Neural crest cell (in vitro differentiated cells): ENCODE measurements at regions not wholly inside any gene's neighbourhood (a gene's known extent, or its start where the extent isn't known, plus 50 kb on each side); places are given as distances from the start of the nearest gene placed in this dataset.

ENCODE experiments used
- DNase-seq: peaks from one replicate; pipeline ENCODE4 v3.0.0; 2021; ENCODE audit warnings: low read depth, mixed read lengths, low spot score
- H3K27ac Mint-ChIP-seq: one replicate; pipeline ENCODE4 v1.8.0; 2021; ENCODE audit warnings: mild to moderate bottlenecking, mixed read lengths; ENCODE audit not compliant: unreplicated experiment
- H3K27me3 Mint-ChIP-seq: 2 replicates; pipeline ENCODE4 v1.8.0; 2021; ENCODE audit warnings: low read depth, mild to moderate bottlenecking, mixed read lengths
- H3K36me3 Mint-ChIP-seq: 2 replicates; pipeline ENCODE4 v1.8.0; 2021; ENCODE audit warnings: low read depth, mild to moderate bottlenecking, mixed read lengths
- H3K4me1 Mint-ChIP-seq: 2 replicates; pipeline ENCODE4 v1.8.0; 2021; ENCODE audit warnings: mixed read lengths
- H3K4me3 Mint-ChIP-seq: one replicate; pipeline ENCODE4 v1.8.0; 2021; ENCODE audit warnings: mild to moderate bottlenecking, mixed read lengths
- H3K9me3 Mint-ChIP-seq: 2 replicates; pipeline ENCODE4 v1.8.0; 2021; ENCODE audit warnings: mixed read lengths
- TF ChIP-seq, protein P1 (sequence below): fragments of 200-600 bp; sonication (generic); conservative IDR thresholded peaks from 2 replicates; pipeline ENCODE4 v1.5.0; 2021; ENCODE audit warnings: antibody characterized with exemption, mild to moderate bottlenecking

GRCh38 chr15:27668471-27669220 is 430.5 kb downstream of the OCA2 start:
- no peaks in the 10 kb centered on the region for H3K36me3 Mint-ChIP-seq
- H3K4me3 Mint-ChIP-seq: no peak overlapping the region
- TF ChIP-seq, protein P1, sequence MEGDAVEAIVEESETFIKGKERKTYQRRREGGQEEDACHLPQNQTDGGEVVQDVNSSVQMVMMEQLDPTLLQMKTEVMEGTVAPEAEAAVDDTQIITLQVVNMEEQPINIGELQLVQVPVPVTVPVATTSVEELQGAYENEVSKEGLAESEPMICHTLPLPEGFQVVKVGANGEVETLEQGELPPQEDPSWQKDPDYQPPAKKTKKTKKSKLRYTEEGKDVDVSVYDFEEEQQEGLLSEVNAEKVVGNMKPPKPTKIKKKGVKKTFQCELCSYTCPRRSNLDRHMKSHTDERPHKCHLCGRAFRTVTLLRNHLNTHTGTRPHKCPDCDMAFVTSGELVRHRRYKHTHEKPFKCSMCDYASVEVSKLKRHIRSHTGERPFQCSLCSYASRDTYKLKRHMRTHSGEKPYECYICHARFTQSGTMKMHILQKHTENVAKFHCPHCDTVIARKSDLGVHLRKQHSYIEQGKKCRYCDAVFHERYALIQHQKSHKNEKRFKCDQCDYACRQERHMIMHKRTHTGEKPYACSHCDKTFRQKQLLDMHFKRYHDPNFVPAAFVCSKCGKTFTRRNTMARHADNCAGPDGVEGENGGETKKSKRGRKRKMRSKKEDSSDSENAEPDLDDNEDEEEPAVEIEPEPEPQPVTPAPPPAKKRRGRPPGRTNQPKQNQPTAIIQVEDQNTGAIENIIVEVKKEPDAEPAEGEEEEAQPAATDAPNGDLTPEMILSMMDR: no peak
- no peak overlapping the region for H3K27ac Mint-ChIP-seq
- H3K9me3 Mint-ChIP-seq: no peaks in the 10 kb centered on the region
- no peaks in the 10 kb centered on the region for H3K27me3 Mint-ChIP-seq
- peaks cover 16% of the 10 kb centered on the region for H3K4me1 Mint-ChIP-seq
- DNase-seq: no peak

GRCh38 chr15:27665002-27665401 is 434.1 kb downstream of the OCA2 start:
- H3K4me3 Mint-ChIP-seq: no peak overlapping the region

DNA sequence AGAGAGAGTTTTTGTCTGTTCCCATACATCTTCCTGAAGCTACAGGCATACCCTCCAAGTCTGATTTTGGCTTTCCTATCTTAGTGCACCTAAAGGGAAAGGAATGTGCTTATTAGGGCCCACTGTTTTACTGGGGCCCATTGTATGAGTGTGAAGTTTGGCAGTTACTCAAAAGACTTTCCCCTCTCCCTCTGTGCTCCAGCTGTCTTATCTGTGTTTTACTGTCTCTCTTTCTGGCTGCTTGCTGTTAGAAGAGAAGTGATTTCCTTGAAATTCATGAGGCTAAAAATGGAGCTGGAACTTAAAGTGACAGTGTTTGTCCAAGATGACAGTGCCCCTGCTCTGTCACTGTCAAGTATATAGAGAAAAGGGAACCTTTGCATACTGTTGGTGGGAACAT is 436.2 kb downstream of the OCA2 start:
- no peak for DNase-seq
- no peak overlapping the region for H3K4me3 Mint-ChIP-seq
- H3K36me3 Mint-ChIP-seq: no peaks in the 10 kb centered on the region
- no peaks in the 10 kb centered on the region for H3K4me1 Mint-ChIP-seq
- H3K27ac Mint-ChIP-seq: no peak overlapping the region
- H3K27me3 Mint-ChIP-seq: no peaks in the 10 kb centered on the region
- TF ChIP-seq, protein P1: no peak
- H3K9me3 Mint-ChIP-seq: peaks cover 2% of the 10 kb centered on the region

More at GRCh38 chr15:27665002-27665401, 434.1 kb downstream of the OCA2 start:
- Mint-ChIP-seq H3K9me3 (peaks cover 2% of the 10 kb centered on the region), H3K36me3 (no peaks in the 10 kb centered on the region), H3K27me3 (no peaks in the 10 kb centered on the region), H3K27ac (no peak overlapping the region), H3K4me1 (no peaks in the 10 kb centered on the region)
- DNase-seq: no peak
- TF ChIP-seq, protein P1: no peak

GRCh38 chr15:27660676-27661075 is 438.4 kb downstream of the OCA2 start:
- no peak overlapping the region for H3K27ac Mint-ChIP-seq
- H3K4me3 Mint-ChIP-seq: no peak overlapping the region
- H3K27me3 Mint-ChIP-seq: no peaks in the 10 kb centered on the region
- H3K36me3 Mint-ChIP-seq: no peaks in the 10 kb centered on the region
- H3K4me1 Mint-ChIP-seq: no peaks in the 10 kb centered on the region
- TF ChIP-seq, protein P1: no peak
- DNase-seq: no peak
- H3K9me3 Mint-ChIP-seq: peaks cover 2% of the 10 kb centered on the region

- Mint-ChIP-seq H3K27ac (no peak overlapping the region), H3K9me3 (no peaks in the 10 kb centered on the region), H3K27me3 (no peaks in the 10 kb centered on the region), H3K36me3 (no peaks in the 10 kb centered on the region), H3K4me1 (no peaks in the 10 kb centered on the region), H3K4me3 (no peak overlapping the region)
- TF ChIP-seq, protein P1: no peak
- no peak for DNase-seq
Measured at GRCh38 chr15:27656296-27656987, 442.7 kb downstream of the OCA2 start.
